BE2C (cell line): ENCODE measurements at regions not wholly inside any gene's neighbourhood (a gene's known extent, or its start where the extent isn't known, plus 50 kb on each side); places are given as distances from the start of the nearest gene placed in this dataset.

ENCODE experiments used
- DNase-seq: peaks from one replicate; pipeline ENCODE4 v3.0.0-alpha.2; 2020
- H3K27me3 ChIP-seq: fragments of 250-450 bp; sonication (Bioruptor Pico); 2 replicates; pipeline ENCODE4 v1.5.1; 2020; ENCODE audit warnings: mild to moderate bottlenecking
- H3K36me3 ChIP-seq: fragments of 250-450 bp; sonication (Bioruptor Pico); 2 replicates; pipeline ENCODE4 v1.5.1; 2020; ENCODE audit warnings: mild to moderate bottlenecking
- H3K4me1 ChIP-seq: fragments of 250-450 bp; sonication (Bioruptor Pico); 2 replicates; pipeline ENCODE4 v1.5.1; 2020
- H3K4me3 ChIP-seq: 2 replicates; pipeline ENCODE4 v1.5.1; 2011; ENCODE audit warnings: low read depth, low read length
- H3K9me3 ChIP-seq: fragments of 250-450 bp; sonication (Bioruptor Pico); 2 replicates; pipeline ENCODE4 v1.5.1; 2020
- TF ChIP-seq, protein P1 (sequence below): IDR thresholded peaks from 2 replicates; pipeline ENCODE4 v1.5.1; 2012; ENCODE audit warnings: mild to moderate bottlenecking, low read depth, low read length

DNA sequence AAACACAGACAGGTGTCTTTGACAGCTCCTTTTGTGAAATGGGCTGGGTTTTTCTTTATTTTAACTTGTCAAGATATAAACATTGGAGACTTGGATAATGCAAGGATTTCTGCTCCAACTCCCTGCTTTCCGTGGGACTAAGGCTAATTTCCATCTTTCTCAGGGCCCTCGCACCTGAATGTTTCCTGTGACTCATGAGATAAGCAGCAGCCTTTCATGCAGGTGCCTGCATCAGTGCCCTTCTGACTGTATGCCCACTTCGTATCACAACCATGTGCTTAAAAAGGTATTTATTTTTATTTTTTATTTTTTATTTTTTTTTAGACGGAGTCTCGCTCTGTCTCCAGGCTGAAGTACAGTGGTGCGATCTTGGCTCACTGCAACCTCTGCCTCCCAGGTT, 736.1 kb downstream of the DOK5 start:
- Histone ChIP-seq H3K27me3 (no peaks in the 10 kb centered on the region), H3K36me3 (no peaks in the 10 kb centered on the region), H3K9me3 (no peaks in the 10 kb centered on the region), H3K4me3 (no peak overlapping the region), H3K4me1 (no peaks in the 10 kb centered on the region)
- DNase-seq = no peak
- TF ChIP-seq, protein P1, sequence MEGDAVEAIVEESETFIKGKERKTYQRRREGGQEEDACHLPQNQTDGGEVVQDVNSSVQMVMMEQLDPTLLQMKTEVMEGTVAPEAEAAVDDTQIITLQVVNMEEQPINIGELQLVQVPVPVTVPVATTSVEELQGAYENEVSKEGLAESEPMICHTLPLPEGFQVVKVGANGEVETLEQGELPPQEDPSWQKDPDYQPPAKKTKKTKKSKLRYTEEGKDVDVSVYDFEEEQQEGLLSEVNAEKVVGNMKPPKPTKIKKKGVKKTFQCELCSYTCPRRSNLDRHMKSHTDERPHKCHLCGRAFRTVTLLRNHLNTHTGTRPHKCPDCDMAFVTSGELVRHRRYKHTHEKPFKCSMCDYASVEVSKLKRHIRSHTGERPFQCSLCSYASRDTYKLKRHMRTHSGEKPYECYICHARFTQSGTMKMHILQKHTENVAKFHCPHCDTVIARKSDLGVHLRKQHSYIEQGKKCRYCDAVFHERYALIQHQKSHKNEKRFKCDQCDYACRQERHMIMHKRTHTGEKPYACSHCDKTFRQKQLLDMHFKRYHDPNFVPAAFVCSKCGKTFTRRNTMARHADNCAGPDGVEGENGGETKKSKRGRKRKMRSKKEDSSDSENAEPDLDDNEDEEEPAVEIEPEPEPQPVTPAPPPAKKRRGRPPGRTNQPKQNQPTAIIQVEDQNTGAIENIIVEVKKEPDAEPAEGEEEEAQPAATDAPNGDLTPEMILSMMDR = no peak

DNA sequence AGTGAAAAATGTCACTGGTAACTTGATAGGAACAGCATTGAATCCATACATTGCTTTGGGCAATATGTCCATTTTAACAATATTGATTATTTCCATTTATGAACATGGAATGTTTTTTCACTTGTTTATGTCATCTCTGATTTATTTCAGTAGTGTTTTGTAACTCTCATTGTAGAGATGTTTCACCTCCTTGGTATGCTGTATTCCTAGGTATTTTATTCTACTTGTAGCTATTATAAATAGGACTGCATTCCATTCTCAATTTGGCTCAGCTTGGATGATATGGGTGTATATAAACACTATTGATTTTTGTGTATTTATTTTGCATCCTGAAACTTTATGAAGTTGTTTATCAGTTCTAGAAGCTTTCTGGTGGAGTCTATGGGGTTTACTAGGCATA, 730.3 kb downstream of the DOK5 start:
- no peak for DNase-seq
- Histone ChIP-seq H3K4me3 (no peak overlapping the region), H3K4me1 (no peaks in the 10 kb centered on the region), H3K36me3 (no peaks in the 10 kb centered on the region), H3K9me3 (no peaks in the 10 kb centered on the region), H3K27me3 (no peaks in the 10 kb centered on the region)
- TF ChIP-seq, protein P1 = no peak

DNA sequence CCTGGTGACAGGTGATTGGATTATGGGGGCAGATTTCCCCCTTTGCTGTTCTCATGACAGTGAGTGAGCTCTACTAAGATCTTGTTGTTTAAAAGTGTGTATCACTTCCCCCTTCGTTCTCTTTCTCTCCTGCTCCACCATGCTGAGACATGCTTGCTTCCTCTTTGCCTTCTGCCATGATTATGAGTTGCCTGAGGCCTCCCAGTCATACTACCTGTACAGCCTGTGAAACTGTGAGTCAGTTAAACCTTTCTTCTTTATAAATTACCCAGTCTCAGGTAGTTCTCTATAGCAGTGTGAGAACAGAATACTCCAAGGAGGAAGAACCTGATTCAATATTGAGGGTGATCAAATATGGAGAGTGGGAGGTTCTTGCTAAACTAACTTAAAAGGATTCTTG, 724.9 kb downstream of the DOK5 start:
- Histone ChIP-seq H3K27me3 (no peaks in the 10 kb centered on the region), H3K36me3 (no peaks in the 10 kb centered on the region), H3K4me1 (no peaks in the 10 kb centered on the region), H3K9me3 (no peaks in the 10 kb centered on the region), H3K4me3 (no peak overlapping the region)
- no peak for DNase-seq
- TF ChIP-seq, protein P1 = no peak

DNA sequence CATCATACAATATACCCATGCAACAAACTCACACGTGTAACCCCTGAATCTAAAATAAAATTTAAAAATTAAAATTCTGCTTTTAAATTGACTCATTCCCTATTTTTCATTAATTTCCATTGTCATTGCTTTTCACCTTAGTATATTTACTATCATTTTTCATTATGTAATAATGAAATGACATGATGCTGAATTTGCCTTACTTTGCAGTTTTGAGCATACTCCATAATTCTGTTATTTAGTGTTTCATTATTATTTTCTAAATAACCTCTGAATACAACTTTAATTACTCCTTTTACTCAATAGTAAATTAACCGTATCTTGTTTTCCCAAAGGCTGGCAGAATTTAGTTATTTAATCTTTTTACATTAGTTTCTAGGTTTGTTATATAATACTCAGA, 719.6 kb downstream of the DOK5 start:
- H3K27me3 ChIP-seq = no peaks in the 10 kb centered on the region
- H3K4me1 ChIP-seq = no peaks in the 10 kb centered on the region
- H3K36me3 ChIP-seq = no peaks in the 10 kb centered on the region
- DNase-seq = no peak
- H3K9me3 ChIP-seq = no peaks in the 10 kb centered on the region
- TF ChIP-seq, protein P1 = no peak
- H3K4me3 ChIP-seq = no peak overlapping the region

DNA sequence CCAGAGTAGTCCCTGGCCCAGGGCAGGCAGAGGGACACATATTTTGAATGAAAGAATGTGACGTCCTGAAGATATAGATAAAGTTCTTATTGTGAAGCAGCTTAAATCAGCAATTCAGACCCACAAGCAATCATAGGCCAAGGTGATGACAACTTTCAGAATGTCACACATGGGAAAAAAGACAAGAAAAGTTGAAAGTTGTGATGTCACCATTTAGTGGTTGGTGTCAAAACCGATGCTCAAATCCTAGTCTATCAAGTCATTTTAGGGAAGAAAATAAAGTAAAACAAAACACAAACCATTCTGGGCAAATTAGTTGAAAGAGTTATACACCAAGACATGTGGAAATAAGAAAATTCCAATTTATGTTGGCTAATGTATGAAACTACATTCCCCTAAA, 710.8 kb downstream of the DOK5 start:
- H3K4me3 ChIP-seq = no peak overlapping the region
- no peaks in the 10 kb centered on the region for H3K36me3 ChIP-seq
- TF ChIP-seq, protein P1 = no peak
- no peaks in the 10 kb centered on the region for H3K27me3 ChIP-seq
- no peaks in the 10 kb centered on the region for H3K9me3 ChIP-seq
- H3K4me1 ChIP-seq = no peaks in the 10 kb centered on the region
- no peak for DNase-seq

DNA sequence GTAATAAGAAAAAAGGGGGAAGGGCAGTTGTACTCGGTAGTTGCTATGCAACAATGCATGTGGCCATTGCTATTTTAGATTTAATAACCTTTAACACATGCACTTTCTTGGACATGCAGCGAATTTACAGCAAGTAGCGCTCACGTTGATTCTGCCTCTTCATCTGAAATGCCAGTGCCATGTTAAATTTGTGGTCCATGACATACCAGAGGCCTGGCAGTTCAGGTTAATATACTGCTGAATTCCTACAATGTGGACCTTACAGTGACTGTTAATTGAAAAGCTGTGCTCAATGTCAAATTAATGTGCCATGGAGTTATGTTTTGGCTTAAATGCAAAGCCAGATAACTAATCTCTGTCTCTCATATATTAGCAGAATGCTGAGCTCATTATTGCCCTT, 699.7 kb downstream of the DOK5 start:
- DNase-seq = no peak
- no peak overlapping the region for H3K4me3 ChIP-seq
- H3K9me3 ChIP-seq = no peaks in the 10 kb centered on the region
- TF ChIP-seq, protein P1 = no peak
- no peaks in the 10 kb centered on the region for H3K27me3 ChIP-seq
- H3K36me3 ChIP-seq = no peaks in the 10 kb centered on the region
- peaks cover 6% of the 10 kb centered on the region; the same call in 1 of the 2 replicates for H3K4me1 ChIP-seq
